ENCODE measurements at regions not wholly inside any gene's neighbourhood (a gene's known extent, or its start where the extent isn't known, plus 50 kb on each side); places are given as distances from the start of the nearest gene placed in this dataset.

GRCh38 chr3:21919383-21919782 is 168.4 kb upstream of the ZNF385D start:
- BruUV-seq (replicated peaks) = no TSS peak
- ChIA-PET RAD21 (ENCODE audit: low non-redundant PET in 1 of 2, low total read pairs in 2 of 2, uncharacterized antibody in 2 of 2, unreplicated experiment in 2 of 2) (no interaction called here), POLR2A (no interaction called here), CTCF (no interaction called here)
- intact Hi-C loops (cut with micrococcal nuclease) = no loop called here
- no peak for TF ChIP-seq SIN3A (IDR thresholded peaks at IDR 0.05; ENCODE audit: low read depth)
- H3K4me3 ChIP-seq (replicated peaks in 1 of 2; ENCODE audit: low read depth in 1 of 2, low read length in 2 of 2) = no peak overlapping the region
- H2AFZ ChIP-seq (ENCODE audit: low read depth, low read length, poor library complexity, severe bottlenecking) = no peak overlapping the region
- H3K4me1 ChIP-seq (ENCODE audit: control insufficient read depth in 1 of 2, insufficient read depth in 2 of 2, low read length in 2 of 2) = no peaks in the 10 kb centered on the region
- ATAC-seq (no peak), DNase-seq (ENCODE audit: low read depth, low spot score) (no peak)
- no peak overlapping the region for H3K9ac ChIP-seq (ENCODE audit: low read length)
- no peak overlapping the region for H3K4me2 ChIP-seq (ENCODE audit: low read length)
- H3K9me2 ChIP-seq (ENCODE audit: insufficient read depth) = no peaks in the 10 kb centered on the region
- no peaks in the 10 kb centered on the region for H3K27me3 ChIP-seq (ENCODE audit: insufficient read depth, low read length)
- H3K79me2 ChIP-seq (ENCODE audit: insufficient read depth, low read length) = no peaks in the 10 kb centered on the region
- peaks cover 0 to 19% of the 10 kb centered on the region in 2 experiments; a peak in 2 of 4 replicates for H3K9me3 ChIP-seq (ENCODE audit: control insufficient read depth in 1 of 2, insufficient read depth in 1 of 2, low read depth in 1 of 2, low read length in 2 of 2)
- no peak overlapping the region for H3K27ac ChIP-seq (ENCODE audit: low read depth, low read length)
- H4K20me1 ChIP-seq (ENCODE audit: insufficient read depth) = no peaks in the 10 kb centered on the region
- H3K36me3 ChIP-seq (ENCODE audit: control insufficient read depth in 1 of 2, insufficient read depth in 2 of 2, low read length in 2 of 2) = no peaks in the 10 kb centered on the region

DNA sequence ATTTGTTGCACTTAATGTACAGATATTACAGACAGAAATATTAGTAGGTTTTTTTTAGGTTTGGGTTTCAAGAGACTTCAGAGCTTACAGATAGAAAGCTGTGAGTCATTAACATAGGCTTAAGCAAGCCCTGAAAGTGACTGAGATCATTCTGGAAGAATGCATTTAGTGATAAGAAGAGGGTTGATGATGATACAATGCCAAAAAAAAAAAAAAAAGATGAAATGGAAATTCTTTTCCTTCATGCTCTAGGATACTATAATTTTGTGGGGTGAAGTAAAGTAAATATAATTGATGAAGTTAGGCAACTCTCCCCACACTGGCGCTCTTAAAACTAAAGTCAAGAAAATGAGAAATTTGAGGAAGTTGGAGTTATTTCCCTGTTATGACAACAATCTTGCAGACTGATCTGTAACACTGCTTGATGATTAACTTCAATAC is 169.4 kb upstream of the ZNF385D start:
- H3K36me3 ChIP-seq (ENCODE audit: control insufficient read depth in 1 of 2, insufficient read depth in 2 of 2, low read length in 2 of 2) = no peaks in the 10 kb centered on the region
- peaks cover 0 to 19% of the 10 kb centered on the region in 2 experiments; a peak in 2 of 4 replicates for H3K9me3 ChIP-seq (ENCODE audit: control insufficient read depth in 1 of 2, insufficient read depth in 1 of 2, low read depth in 1 of 2, low read length in 2 of 2)
- H3K27me3 ChIP-seq (ENCODE audit: insufficient read depth, low read length) = no peaks in the 10 kb centered on the region
- intact Hi-C loops (cut with micrococcal nuclease) = no loop called here
- no peaks in the 10 kb centered on the region for H3K79me2 ChIP-seq (ENCODE audit: insufficient read depth, low read length)
- H3K4me2 ChIP-seq (ENCODE audit: low read length) = no peak overlapping the region
- H3K9ac ChIP-seq (ENCODE audit: low read length) = no peak overlapping the region
- TF ChIP-seq ZNF274 (IDR thresholded peaks at IDR 0.05; ENCODE audit: low read depth, low read length) (no peak), FOSL1 (IDR thresholded peaks at IDR 0.05; ENCODE audit: low read depth) (no peak), ELF1 (IDR thresholded peaks at IDR 0.05; ENCODE audit: borderline replicate concordance, low read depth) (no peak), CBX3 (IDR thresholded peaks at IDR 0.05; ENCODE audit: low read depth) (no peak), ATF3 (IDR thresholded peaks at IDR 0.05) (no peak), CEBPB (IDR thresholded peaks at IDR 0.05; ENCODE audit: low read depth) (no peak), RAD21 (IDR thresholded peaks at IDR 0.05; ENCODE audit: low read depth) (no peak), SIN3A (IDR thresholded peaks at IDR 0.05; ENCODE audit: low read depth) (no peak), POLR2A (IDR thresholded peaks at IDR 0.05; ENCODE audit: borderline replicate concordance, extremely low read depth, insufficient read depth, insufficient read length) (no peak), JUND (IDR thresholded peaks at IDR 0.05) (no peak), POLR2AphosphoS5 (IDR thresholded peaks at IDR 0.05; ENCODE audit: low read depth, low read length) (no peak), EGR1 (IDR thresholded peaks at IDR 0.05; ENCODE audit: low read depth) (no peak), ZFX (IDR thresholded peaks at IDR 0.05) (no peak), EZH2phosphoT487 (IDR thresholded peaks at IDR 0.05; ENCODE audit: borderline replicate concordance) (no peak), REST (IDR thresholded peaks at IDR 0.05; ENCODE audit: low read depth) (no peak), EZH2 (IDR thresholded peaks at IDR 0.05) (no peak)
- TF ChIP-seq, protein P1, sequence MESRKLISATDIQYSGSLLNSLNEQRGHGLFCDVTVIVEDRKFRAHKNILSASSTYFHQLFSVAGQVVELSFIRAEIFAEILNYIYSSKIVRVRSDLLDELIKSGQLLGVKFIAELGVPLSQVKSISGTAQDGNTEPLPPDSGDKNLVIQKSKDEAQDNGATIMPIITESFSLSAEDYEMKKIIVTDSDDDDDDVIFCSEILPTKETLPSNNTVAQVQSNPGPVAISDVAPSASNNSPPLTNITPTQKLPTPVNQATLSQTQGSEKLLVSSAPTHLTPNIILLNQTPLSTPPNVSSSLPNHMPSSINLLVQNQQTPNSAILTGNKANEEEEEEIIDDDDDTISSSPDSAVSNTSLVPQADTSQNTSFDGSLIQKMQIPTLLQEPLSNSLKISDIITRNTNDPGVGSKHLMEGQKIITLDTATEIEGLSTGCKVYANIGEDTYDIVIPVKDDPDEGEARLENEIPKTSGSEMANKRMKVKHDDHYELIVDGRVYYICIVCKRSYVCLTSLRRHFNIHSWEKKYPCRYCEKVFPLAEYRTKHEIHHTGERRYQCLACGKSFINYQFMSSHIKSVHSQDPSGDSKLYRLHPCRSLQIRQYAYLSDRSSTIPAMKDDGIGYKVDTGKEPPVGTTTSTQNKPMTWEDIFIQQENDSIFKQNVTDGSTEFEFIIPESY (IDR thresholded peaks at IDR 0.05; ENCODE audit: extremely low read depth, insufficient replicate concordance, low read length) = no peak
- TF ChIP-seq, protein P2, sequence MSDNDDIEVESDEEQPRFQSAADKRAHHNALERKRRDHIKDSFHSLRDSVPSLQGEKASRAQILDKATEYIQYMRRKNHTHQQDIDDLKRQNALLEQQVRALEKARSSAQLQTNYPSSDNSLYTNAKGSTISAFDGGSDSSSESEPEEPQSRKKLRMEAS (IDR thresholded peaks at IDR 0.05) = no peak
- ATAC-seq (no peak), DNase-seq (ENCODE audit: low read depth, low spot score) (no peak)
- no TSS peak for BruUV-seq (replicated peaks)
- ChIA-PET POLR2A (no interaction called here), CTCF (no interaction called here), RAD21 (ENCODE audit: low non-redundant PET in 1 of 2, low total read pairs in 2 of 2, uncharacterized antibody in 2 of 2, unreplicated experiment in 2 of 2) (no interaction called here)
- no peaks in the 10 kb centered on the region for H3K9me2 ChIP-seq (ENCODE audit: insufficient read depth)
- no peak overlapping the region for H2AFZ ChIP-seq (ENCODE audit: low read depth, low read length, poor library complexity, severe bottlenecking)
- no peak overlapping the region for H3K27ac ChIP-seq (ENCODE audit: low read depth, low read length)
- H3K4me1 ChIP-seq (ENCODE audit: control insufficient read depth in 1 of 2, insufficient read depth in 2 of 2, low read length in 2 of 2) = no peaks in the 10 kb centered on the region
- no peak overlapping the region for H3K4me3 ChIP-seq (replicated peaks in 1 of 2; ENCODE audit: low read depth in 1 of 2, low read length in 2 of 2)
- H4K20me1 ChIP-seq (ENCODE audit: insufficient read depth) = no peaks in the 10 kb centered on the region
